ENCODE measurements at regions not wholly inside any gene's neighbourhood (a gene's known extent, or its start where the extent isn't known, plus 50 kb on each side); places are given as distances from the start of the nearest gene placed in this dataset.

GRCh38 chr2:168392024-168392423 lies 64.0 kb upstream of the CERS6 start:
- DNase-seq (no peak), ATAC-seq (no peak)
- H3K27ac ChIP-seq = no peak overlapping the region
- intact Hi-C loops (cut with DNase I) = no loop called here
- no peaks in the 10 kb centered on the region for H3K4me1 ChIP-seq
- no peak for TF ChIP-seq CTCF (IDR thresholded peaks at IDR 0.05)
- no peaks in the 10 kb centered on the region for H3K36me3 ChIP-seq (ENCODE audit: insufficient read depth in 1 of 2, low read depth in 1 of 2)
- 69 to 79% (median 78%) methylated on average over 2 of the region's 2 CpGs for WGBS, 3 donors
- H3K9me3 ChIP-seq = no peaks in the 10 kb centered on the region
- H3K27me3 ChIP-seq (ENCODE audit: insufficient read depth in 3 of 3, low read length in 2 of 3) = no peaks in the 10 kb centered on the region
- no peak overlapping the region for H3K4me3 ChIP-seq

DNA sequence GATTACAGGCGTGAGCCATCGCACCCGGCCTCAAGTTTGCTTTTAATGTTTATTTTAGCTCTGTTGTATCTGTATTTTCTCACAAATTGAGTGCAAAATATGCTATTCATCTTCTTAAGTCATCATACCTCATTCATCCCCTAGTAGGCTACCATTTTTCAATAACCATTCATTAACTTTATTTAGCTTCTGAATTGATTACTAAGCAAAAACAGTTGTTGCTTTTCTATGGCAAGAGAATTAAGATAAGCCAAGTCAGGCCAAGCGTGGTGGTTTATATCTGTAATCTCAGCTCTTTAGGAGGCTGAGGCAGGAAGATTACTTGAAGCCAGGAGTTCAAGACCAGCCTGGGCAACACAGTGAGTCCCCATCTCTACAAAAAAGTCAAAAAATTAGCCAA lies 63.3 kb upstream of the CERS6 start:
- DNase-seq (no peak), ATAC-seq (no peak)
- WGBS, 3 donors = 92 to 97% (median 97%) methylated on average over 4 of the region's 4 CpGs
- no peak for TF ChIP-seq CTCF (IDR thresholded peaks at IDR 0.05)
- Histone ChIP-seq H3K4me3 (no peak overlapping the region), H3K27ac (no peak overlapping the region), H3K9me3 (no peaks in the 10 kb centered on the region), H3K36me3 (ENCODE audit: insufficient read depth in 1 of 2, low read depth in 1 of 2) (no peaks in the 10 kb centered on the region), H3K27me3 (ENCODE audit: insufficient read depth in 3 of 3, low read length in 2 of 3) (no peaks in the 10 kb centered on the region), H3K4me1 (no peaks in the 10 kb centered on the region)
- intact Hi-C loops (cut with DNase I) = no loop called here

DNA sequence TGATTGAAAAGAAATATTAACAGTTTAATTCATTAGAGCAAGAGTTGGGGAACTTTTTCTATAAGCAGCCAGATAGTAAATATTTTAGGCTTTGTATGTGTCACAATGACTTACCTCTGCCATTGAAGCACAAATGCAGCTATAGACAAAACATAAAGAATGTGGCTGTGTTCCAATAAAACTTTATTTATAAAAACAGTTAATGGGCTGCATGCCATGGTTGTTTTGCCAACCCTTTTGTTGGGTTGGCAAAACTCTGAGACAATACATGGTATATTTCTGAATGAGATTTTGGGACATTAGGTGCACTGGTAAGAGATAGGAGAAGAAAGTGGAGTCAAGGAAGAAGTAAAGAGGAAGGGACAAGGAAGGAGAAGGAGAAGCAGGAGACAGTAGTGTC lies 61.8 kb upstream of the CERS6 start:
- DNase-seq (no peak), ATAC-seq (no peak)
- no peaks in the 10 kb centered on the region for H3K36me3 ChIP-seq (ENCODE audit: insufficient read depth in 1 of 2, low read depth in 1 of 2)
- H3K27ac ChIP-seq = no peak overlapping the region
- no peak overlapping the region for H3K4me3 ChIP-seq
- H3K4me1 ChIP-seq = no peaks in the 10 kb centered on the region
- H3K9me3 ChIP-seq = no peaks in the 10 kb centered on the region
- TF ChIP-seq CTCF (IDR thresholded peaks at IDR 0.05) = no peak
- intact Hi-C loops (cut with DNase I) = no loop called here
- no peaks in the 10 kb centered on the region for H3K27me3 ChIP-seq (ENCODE audit: insufficient read depth in 3 of 3, low read length in 2 of 3)

- Histone ChIP-seq H3K4me3 (no peak overlapping the region), H3K27ac (no peak overlapping the region), H3K27me3 (ENCODE audit: insufficient read depth in 3 of 3, low read length in 2 of 3) (no peaks in the 10 kb centered on the region), H3K9me3 (no peaks in the 10 kb centered on the region), H3K4me1 (no peaks in the 10 kb centered on the region), H3K36me3 (ENCODE audit: insufficient read depth in 1 of 2, low read depth in 1 of 2) (no peaks in the 10 kb centered on the region)
- no peak for ATAC-seq
- no peak for DNase-seq
- 40 to 48% (median 44%) methylated on average over 2 of the region's 2 CpGs for WGBS, 3 donors
- no peak for TF ChIP-seq CTCF (IDR thresholded peaks at IDR 0.05)
- intact Hi-C loops (cut with DNase I) = no loop called here
Measured at GRCh38 chr2:168396131-168396530, 59.9 kb upstream of the CERS6 start.

GRCh38 chr2:168397629-168398028 lies 58.4 kb upstream of the CERS6 start:
- intact Hi-C loops (cut with DNase I) = no loop called here
- DNase-seq (no peak), ATAC-seq (no peak)
- 89 to 94% (median 91%) methylated on average over 2 of the region's 2 CpGs for WGBS, 3 donors
- Histone ChIP-seq H3K36me3 (ENCODE audit: insufficient read depth in 1 of 2, low read depth in 1 of 2) (no peaks in the 10 kb centered on the region), H3K4me3 (no peak overlapping the region), H3K4me1 (no peaks in the 10 kb centered on the region), H3K9me3 (no peaks in the 10 kb centered on the region), H3K27ac (no peak overlapping the region), H3K27me3 (ENCODE audit: insufficient read depth in 3 of 3, low read length in 2 of 3) (no peaks in the 10 kb centered on the region)
- TF ChIP-seq CTCF (IDR thresholded peaks at IDR 0.05) = no peak
